ENCODE measurements at regions not wholly inside any gene's neighbourhood (a gene's known extent, or its start where the extent isn't known, plus 50 kb on each side); places are given as distances from the start of the nearest gene placed in this dataset.
"Not testable (repeated sequence)": the region's sequence is repeated elsewhere in the genome, so short reads cannot be mapped to it uniquely, and the experiment has no call there.

DNA sequence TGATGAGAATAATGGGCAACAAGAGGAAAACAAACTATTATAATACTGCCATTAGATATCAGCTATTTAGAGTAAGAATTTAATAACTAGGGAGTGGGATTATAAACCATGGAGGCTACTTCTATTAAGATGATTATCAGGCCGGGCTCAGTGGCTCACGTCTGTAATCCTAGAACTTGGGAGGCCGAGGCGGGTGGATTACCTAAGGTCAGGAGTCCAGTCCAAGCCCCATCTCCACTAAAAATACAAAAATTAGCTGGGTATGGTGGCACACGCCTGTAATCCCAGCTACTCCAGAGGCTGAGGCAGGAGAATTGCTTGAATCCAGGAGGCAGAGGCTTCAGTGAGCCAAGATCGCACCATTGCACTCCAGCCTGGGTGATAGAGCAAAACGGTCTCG lies 355.6 kb downstream of the PPP1R3A start:
- DNase-seq = not testable (repeated sequence)

DNA sequence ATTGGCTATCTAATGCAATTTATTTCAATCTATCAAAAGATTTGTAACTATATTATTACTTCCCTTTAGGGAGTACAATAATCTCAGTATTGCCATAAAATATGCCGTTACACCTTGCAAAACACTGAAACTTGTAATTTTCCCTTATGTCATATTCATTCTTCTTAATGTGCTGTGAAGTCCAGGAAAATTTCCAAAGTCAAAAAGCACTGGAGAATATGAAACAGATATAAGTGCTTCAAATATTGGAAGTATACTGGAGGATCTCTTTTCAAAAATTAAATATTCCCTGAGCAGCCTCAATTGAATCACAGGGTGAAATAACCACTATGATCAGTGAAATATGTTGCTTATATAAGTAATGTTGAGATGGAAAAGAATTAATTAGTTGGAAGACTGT lies 356.0 kb downstream of the PPP1R3A start:
- no peak for DNase-seq

GRCh38 chr7:113562242-113562641 lies 356.6 kb downstream of the PPP1R3A start:
- no peak for DNase-seq

DNA sequence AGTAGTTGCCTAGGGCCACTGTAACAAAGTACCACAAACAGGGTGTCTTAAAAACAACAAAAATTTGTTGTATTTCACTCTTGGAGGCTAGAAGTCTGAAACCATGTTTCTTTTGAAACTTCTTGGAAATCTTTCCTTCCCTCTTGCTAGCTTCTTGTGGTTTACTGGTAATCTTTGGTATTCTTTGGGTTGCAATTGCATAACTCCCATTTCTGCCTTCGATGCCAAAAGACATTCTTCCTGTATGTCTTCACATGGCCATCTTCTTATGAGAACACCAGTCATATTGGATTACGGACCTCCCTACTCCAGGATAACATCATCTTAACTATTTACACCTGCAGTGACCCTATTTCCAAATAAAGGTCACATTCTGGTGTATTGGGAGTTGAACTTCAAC lies 357.4 kb downstream of the PPP1R3A start:
- DNase-seq = no peak

- DNase-seq = no peak
Observed at GRCh38 chr7:113550966-113551365, 367.8 kb downstream of the PPP1R3A start.

DNA sequence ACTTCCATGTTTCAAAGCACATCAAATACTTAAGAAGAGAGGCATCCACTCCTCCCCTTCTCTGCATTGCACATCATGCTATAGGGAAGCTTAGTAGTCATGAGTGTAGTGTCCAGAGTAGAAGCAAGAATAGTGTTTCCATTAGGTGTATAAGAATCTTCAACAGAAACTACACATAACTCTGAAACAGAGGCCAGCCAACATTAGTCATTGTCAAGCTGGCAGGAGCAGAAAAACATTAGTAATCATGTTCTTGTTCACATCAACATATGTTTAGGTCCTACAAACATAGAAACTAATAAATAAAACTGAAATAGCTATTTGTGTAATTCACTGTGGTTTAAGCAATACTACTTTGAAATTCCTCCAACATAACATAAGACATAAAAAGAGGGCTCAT lies 370.2 kb downstream of the PPP1R3A start:
- no peak for DNase-seq

DNA sequence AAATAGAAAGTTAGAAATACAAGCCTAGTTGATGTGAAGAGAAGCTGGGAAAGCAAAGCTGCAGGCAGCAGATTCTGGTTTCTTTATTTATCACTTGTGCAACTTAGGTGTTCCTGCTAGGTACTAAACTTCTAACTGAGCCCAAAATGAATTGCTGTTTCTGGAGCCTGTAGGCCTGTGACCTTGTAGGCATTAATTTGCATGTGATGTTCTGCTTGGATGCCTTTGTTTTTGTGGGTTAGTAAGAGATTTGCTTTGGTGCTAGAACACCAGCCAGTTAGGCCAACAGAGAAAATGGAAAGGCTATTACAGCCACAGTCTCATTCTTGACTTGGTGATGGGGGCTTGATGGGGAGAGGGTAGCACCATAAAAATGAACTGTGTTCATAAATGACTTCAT lies 370.7 kb downstream of the PPP1R3A start:
- DNase-seq = no peak

DNA sequence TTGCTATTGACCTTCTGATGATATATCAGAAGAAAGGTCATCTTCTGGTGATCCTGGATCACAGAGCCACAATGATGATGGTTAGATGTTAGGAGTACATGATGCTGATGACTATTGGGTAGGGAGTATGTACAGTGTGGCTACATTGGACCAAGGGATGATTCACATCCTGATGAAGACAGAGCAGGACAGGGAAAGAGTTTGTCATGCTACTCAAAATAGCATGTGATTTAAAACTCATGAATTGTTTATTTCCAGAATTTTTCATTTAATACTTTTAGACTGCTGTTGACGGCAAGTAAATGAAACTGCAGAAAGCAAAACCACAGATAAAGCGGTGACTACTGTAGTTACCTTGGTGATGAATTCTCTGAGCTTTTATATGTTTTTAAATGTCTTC lies 397.3 kb downstream of the PPP1R3A start:
- DNase-seq = no peak

DNA sequence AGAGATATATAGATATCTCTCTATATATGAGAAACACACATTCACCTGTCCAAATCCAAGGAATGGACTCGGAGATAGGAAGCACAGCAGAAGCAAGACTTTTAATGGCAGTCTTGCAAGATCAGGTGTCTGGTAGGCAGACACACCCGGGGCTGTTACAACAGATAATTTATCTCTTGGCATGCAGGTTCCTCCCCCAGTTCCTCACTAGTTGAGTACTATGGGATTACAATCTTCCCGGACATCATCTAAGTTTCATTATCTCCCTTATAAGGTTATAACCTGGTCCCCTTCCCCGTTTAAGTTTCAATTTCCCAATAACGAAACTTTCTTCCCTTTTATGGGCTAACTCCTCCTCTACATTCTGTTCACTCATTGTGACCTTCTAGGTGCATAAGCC lies 399.3 kb downstream of the PPP1R3A start:
- DNase-seq = no peak

DNA sequence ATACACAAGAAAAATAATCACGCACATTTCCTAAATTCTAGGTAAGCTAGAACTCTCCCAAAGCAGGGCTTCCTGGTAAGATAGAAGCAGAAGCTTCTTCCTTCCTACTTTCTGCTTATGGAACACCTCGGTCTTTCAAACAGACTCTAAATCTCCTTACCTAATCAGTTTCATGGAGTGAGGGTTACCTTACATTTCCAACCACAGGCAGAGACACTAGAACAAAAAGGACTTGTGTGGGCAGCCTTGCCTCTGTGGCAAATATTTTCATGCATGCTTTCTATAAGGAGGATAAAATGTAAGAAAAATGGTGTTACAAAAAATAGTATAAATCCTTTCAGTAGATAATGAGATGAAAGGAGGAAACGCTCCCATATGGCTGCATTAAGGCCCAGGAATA lies 386.3 kb upstream of the SMIM30 start:
- no peak for DNase-seq

DNA sequence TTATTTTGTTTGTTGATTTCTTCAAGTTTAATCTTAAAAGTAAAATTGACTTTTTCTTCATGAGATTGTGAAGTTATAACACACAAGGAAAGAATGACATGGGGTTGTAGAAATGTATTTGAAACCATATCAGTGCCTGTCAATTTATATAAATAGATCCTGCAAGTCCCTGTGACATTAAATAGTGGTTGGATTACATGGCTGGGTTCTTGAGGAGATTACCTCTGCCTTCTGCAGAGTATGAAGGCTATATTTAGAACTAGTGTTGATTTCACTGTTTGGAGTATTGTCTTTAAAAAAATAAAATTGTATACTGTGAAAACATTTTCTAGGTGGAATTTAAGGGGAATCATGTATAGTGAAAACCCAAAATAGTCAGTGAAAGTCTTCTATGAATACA lies 385.8 kb upstream of the SMIM30 start:
- no peak for DNase-seq

DNA sequence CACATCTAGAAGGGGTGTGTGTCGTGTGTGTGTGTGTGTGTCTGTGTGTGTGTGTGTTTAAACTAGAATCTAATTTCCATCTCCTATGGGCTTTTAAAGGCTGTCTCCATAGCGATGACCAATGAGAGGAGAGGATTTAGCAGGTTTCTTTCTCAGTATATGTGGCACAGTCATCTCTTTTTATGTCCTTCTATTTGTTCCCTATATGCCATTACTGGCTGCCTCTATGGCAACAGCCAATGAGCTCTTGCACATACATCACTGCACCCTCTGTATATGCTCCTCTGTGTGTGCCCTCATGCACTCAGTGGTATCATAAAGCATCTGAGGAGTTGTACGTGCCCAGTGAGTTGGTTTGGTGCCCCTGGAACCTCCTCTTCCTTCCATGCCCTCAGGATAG lies 378.2 kb upstream of the SMIM30 start:
- DNase-seq = not testable (repeated sequence)

DNA sequence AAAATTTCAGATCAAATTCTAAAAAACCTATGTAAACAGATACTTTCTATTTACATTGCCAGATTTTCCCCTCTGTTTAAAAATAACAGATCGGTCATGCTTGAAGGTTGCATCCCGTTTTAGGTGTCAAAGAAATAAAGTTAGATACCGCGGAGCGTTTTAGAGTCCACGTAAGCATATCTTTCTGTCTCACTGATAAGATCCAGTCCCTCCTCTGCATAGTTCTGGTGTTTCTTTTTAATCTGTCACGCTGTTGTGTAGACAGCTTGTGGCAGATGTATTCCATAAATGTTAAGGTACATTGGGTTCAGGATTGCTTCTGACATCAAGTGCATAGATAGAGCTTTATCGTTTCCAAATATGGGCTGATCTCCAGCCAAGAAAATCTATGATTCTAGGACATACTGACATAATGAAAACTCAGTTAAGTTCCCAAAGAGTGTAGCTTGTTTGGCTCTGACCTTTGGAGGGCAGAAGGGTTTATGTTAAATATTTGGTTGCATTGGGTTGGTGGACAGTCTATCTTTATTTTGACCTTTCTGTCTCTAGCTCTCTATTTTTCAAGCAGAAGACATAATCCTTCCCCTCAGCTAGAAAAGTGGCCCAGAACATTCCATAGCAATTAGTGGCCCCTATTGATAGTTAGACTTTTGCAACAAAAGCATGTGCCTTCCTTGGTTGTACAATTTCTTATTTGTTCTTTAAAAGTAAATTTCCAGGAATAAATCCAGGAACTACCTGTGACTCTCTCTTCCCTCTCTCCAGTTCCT lies 376.6 kb upstream of the SMIM30 start:
- not testable (repeated sequence) for DNase-seq

DNA sequence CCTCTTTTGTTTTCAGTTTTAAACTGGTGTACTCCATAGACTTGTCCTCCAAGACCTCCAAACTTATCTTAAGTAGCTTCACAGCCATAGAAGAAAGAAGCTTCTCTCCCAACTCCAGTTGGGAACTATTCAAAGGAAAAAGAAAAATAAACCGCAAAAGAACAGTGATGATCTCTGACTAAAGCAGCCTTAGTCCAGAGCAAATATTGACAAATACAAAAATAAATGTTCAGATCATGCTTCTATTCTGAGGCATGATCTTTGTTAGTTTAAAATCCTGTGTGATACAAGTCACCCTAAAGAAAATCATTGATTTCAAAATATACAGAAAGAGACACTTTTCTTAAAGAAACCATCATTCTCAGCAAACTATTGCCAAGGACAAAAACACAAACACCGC lies 373.0 kb upstream of the SMIM30 start:
- no peak for DNase-seq

GRCh38 chr7:113487925-113488731 lies 369.8 kb upstream of the SMIM30 start:
- no peak for DNase-seq

DNA sequence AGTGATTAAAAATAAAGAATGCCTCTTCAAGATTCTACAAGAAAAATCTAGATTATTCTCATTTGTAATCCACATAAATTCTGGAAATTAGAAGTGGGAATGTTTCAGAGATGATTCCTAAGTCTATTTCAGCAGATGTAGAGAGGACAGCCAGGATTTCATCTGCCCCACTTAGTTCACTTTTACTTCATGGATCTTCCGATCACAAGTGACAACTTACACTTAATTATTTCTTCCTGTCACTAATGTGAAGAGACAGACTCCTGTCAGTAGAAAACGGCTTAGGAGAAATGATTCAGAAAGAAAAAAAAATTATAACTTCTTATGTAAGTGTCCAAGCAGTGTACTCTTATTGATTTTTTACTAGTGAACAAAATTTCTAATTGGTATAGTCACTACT lies 368.2 kb upstream of the SMIM30 start:
- DNase-seq = no peak

- DNase-seq = no peak
Observed at GRCh38 chr7:113483657-113484056, 365.3 kb upstream of the SMIM30 start.

- DNase-seq = no peak
Observed at GRCh38 chr7:113480537-113480936, 362.2 kb upstream of the SMIM30 start.

DNA sequence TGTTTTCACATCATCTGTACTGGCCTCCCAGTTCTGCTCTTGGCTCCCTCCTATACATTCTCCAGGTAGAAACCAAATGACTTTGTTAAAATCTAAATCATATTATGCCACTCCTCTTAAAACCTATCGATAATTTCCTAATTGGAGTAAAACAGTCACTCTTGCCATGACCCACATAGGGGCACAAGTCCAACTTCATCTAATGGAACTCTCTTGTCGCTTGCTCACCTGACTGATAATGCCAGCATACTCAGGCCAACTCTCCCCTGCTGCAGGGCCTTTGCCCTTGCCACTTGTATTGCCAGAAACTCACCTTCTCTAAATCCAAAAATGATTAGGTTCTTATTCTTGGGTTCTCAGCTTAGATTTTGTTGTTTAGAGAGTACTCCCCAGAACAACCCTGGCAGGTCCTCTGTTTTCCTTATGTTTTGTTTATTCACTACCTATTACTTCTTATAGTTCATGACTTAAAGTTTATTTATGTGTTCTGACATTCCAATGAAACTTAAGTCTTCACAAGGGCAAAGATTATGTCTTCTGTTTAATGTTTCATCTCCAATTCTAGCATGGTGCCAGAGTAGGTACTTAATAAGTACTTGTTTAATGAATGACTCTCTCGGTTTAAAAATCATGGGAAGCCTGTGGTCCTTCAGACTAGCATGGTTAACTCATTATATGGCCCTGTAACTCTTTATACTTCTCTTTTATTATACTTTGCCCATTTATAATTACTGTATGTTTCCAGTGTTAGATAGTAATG lies 345.9 kb upstream of the SMIM30 start:
- DNase-seq = no peak

GRCh38 chr7:113460067-113460466 lies 341.7 kb upstream of the SMIM30 start:
- DNase-seq = no peak

- DNase-seq = no peak
Observed at GRCh38 chr7:113456533-113456932, 338.2 kb upstream of the SMIM30 start.

DNA sequence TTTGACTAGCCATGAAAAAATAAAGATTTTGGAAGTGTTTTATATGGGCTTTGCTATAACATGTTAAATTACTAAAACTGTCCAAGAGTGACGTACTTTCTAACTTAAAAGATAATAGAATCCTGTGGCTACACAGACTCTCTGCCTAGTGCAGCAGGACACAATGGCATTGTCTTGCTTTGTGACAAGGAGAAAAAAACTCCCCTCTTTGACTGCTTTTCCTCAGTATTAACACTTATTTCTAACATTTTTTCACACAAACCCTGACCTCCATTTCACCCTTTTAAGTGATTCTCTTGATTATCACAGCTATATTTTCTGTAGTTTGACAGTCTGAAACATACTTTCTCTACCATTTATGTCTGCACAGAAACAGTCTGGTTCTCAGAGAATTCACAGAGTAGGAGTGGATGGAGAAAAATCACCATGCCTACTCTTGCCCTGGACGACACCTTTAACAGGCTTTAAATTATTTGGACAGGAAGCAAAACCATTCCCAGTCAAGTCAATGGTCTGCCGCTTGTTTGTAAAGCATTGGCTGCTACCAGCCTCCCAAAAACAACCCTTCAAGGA lies 336.3 kb upstream of the SMIM30 start:
- DNase-seq = no peak

DNA sequence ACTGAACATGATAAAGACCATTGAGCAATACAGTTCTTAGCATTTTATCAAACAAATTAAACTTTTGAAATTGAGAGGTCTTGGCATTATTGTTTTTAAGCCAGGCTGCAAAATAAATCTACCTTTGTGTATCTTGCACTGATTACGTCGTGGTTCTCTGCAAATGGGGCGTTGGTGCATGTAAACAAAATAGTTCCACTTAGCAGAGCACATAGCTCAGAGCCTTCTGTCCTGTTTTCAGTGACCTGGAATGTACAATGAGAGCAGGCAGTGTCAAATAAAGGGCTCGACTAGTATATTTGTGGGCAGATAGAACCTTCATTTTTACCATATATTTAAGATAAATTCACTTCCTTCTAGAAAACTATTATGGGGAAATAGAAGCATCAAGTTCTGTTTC lies 333.9 kb upstream of the SMIM30 start:
- DNase-seq = no peak
